ENCODE measurements at regions not wholly inside any gene's neighbourhood (a gene's known extent, or its start where the extent isn't known, plus 50 kb on each side); places are given as distances from the start of the nearest gene placed in this dataset.
"Not testable (repeated sequence)": the region's sequence is repeated elsewhere in the genome, so short reads cannot be mapped to it uniquely, and the experiment has no call there.

DNA sequence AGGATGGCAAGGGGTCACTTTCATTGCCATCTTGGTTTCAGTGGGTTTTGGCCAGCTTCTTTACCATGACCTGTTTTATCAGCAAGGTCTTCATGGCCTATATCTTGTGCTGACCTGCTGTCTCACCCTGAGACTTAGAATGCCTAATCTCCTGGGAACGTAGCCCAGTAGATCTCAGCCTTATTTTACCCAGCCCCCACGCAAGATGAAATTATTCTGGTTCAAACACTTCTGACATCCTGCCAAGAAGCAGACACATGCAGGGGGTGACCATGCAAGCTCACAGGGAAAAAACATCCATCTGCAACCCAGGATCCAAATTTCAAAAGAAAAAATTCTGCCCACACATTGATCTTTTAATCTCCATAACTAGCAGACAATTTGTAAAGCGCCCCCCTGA, 88.4 kb upstream of the EEPD1 start:
- H3K27me3 Mint-ChIP-seq (ENCODE audit: insufficient read depth, low read depth), result no peaks in the 10 kb centered on the region
- H3K9me3 ChIP-seq (ENCODE audit: low read depth), result no peaks in the 10 kb centered on the region
- H3K9me3 Mint-ChIP-seq, result peaks cover 2% of the 10 kb centered on the region
- no peaks in the 10 kb centered on the region for H4K20me1 ChIP-seq (ENCODE audit: low read depth)
- no peaks in the 10 kb centered on the region for H3F3A ChIP-seq (ENCODE audit: low read depth)
- H3K27ac ChIP-seq, result no peak overlapping the region
- H3K36me3 ChIP-seq, result no peaks in the 10 kb centered on the region
- H2AFZ ChIP-seq (replicated peaks), result no peak overlapping the region
- DNase-seq (ENCODE audit: low spot score), result no peak
- H3K36me3 Mint-ChIP-seq, result no peaks in the 10 kb centered on the region
- H3K4me1 ChIP-seq, result no peaks in the 10 kb centered on the region
- H3K9ac ChIP-seq, result no peak overlapping the region
- no peak overlapping the region for H3K4me3 Mint-ChIP-seq
- no peaks in the 10 kb centered on the region for H3K79me2 ChIP-seq (ENCODE audit: low read depth)
- H3K27ac Mint-ChIP-seq, result no peak overlapping the region
- no peak overlapping the region for H3K4me2 ChIP-seq
- no peak overlapping the region for H3K4me3 ChIP-seq
- peaks cover 6% of the 10 kb centered on the region for H3K4me1 Mint-ChIP-seq
- TF ChIP-seq, protein P1, sequence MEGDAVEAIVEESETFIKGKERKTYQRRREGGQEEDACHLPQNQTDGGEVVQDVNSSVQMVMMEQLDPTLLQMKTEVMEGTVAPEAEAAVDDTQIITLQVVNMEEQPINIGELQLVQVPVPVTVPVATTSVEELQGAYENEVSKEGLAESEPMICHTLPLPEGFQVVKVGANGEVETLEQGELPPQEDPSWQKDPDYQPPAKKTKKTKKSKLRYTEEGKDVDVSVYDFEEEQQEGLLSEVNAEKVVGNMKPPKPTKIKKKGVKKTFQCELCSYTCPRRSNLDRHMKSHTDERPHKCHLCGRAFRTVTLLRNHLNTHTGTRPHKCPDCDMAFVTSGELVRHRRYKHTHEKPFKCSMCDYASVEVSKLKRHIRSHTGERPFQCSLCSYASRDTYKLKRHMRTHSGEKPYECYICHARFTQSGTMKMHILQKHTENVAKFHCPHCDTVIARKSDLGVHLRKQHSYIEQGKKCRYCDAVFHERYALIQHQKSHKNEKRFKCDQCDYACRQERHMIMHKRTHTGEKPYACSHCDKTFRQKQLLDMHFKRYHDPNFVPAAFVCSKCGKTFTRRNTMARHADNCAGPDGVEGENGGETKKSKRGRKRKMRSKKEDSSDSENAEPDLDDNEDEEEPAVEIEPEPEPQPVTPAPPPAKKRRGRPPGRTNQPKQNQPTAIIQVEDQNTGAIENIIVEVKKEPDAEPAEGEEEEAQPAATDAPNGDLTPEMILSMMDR (IDR thresholded peaks at IDR 0.05), result no peak
- TF ChIP-seq EZH2 (IDR thresholded peaks at IDR 0.05), result no peak
- no peak for TF ChIP-seq EZH2phosphoT487 (IDR thresholded peaks at IDR 0.05)
- no peaks in the 10 kb centered on the region for H3K27me3 ChIP-seq

DNA sequence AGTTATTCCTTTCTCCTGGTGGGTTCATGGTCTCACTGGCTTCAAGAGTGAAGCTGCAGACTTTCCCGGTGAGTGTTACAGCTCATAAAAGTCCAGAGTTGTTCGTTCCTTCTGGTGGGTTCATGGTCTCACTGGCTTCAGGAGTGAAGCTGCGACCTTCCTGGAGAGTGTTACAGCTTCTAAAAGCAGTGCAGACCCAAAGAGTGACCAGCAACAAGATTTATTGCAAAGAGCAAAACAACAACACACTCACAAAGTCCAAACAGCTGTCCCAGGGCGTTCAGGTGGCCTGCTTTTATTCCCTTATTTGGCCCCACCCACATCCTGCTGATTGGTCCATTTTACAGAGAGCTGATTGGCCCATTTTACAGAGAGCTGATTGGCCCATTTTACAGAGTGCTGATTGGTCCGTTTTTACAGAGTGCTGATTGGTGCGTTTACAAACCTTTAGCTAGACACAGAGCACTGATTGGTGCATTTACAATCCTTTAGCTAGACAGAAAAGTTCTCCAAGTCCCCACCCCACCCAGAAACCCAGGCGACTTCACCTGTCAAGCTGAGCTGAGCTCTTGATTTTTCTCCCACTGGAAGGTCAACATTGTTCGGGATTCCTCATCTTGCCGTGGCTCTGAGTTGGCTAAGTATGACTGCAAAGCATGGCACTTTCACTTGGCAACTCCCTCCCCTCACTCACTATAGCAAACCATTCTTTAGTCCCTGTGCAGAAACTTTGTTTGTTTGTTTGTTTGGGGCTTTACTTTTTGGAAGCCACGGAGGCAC, 87.3 kb upstream of the EEPD1 start:
- H3K4me3 ChIP-seq; H2AFZ ChIP-seq (replicated peaks); H3F3A ChIP-seq (ENCODE audit: low read depth); H3K4me3 Mint-ChIP-seq; H3K79me2 ChIP-seq (ENCODE audit: low read depth); H3K36me3 Mint-ChIP-seq; H3K4me1 ChIP-seq; H3K27me3 ChIP-seq; H3K9me3 ChIP-seq (ENCODE audit: low read depth); H3K9me3 Mint-ChIP-seq; DNase-seq (ENCODE audit: low spot score); H3K27me3 Mint-ChIP-seq (ENCODE audit: insufficient read depth, low read depth); H3K27ac ChIP-seq; H3K4me2 ChIP-seq; H3K27ac Mint-ChIP-seq; H3K9ac ChIP-seq; H3K36me3 ChIP-seq; H4K20me1 ChIP-seq (ENCODE audit: low read depth): not testable (repeated sequence)
- H3K4me1 Mint-ChIP-seq, result peaks cover 14% of the 10 kb centered on the region

DNA sequence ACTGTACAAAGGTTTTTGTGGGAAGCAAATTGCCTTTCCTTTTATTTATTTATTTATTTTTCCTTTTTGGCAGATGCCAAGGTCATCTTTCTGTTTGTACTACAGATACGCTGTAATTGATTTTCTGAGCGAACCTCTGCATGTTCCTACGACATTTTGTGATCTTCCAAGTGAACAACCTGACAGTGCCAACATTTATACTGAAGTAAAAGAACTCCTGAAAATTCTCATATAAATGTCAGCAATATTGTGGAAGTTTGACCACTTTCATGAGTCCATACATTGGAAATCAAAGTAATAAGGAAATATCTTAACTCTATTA, 86.8 kb upstream of the EEPD1 start:
- H3K4me3 ChIP-seq, result no peak overlapping the region
- H3K36me3 Mint-ChIP-seq, result no peaks in the 10 kb centered on the region
- no peaks in the 10 kb centered on the region for H3K9me3 Mint-ChIP-seq
- TF ChIP-seq EZH2 (IDR thresholded peaks at IDR 0.05) (no peak), EZH2phosphoT487 (IDR thresholded peaks at IDR 0.05) (no peak)
- TF ChIP-seq, protein P1 (IDR thresholded peaks at IDR 0.05), result no peak
- no peaks in the 10 kb centered on the region for H3K9me3 ChIP-seq (ENCODE audit: low read depth)
- no peaks in the 10 kb centered on the region for H3F3A ChIP-seq (ENCODE audit: low read depth)
- no peak overlapping the region for H3K4me3 Mint-ChIP-seq
- no peak overlapping the region for H3K27ac ChIP-seq
- no peaks in the 10 kb centered on the region for H4K20me1 ChIP-seq (ENCODE audit: low read depth)
- peaks cover 14% of the 10 kb centered on the region for H3K4me1 Mint-ChIP-seq
- no peak overlapping the region for H3K27ac Mint-ChIP-seq
- no peaks in the 10 kb centered on the region for H3K36me3 ChIP-seq
- no peak overlapping the region for H2AFZ ChIP-seq (replicated peaks)
- H3K79me2 ChIP-seq (ENCODE audit: low read depth), result no peaks in the 10 kb centered on the region
- H3K4me2 ChIP-seq, result no peak overlapping the region
- no peaks in the 10 kb centered on the region for H3K27me3 Mint-ChIP-seq (ENCODE audit: insufficient read depth, low read depth)
- H3K27me3 ChIP-seq, result no peaks in the 10 kb centered on the region
- H3K9ac ChIP-seq, result no peak overlapping the region
- no peak for DNase-seq (ENCODE audit: low spot score)
- no peaks in the 10 kb centered on the region for H3K4me1 ChIP-seq

DNA sequence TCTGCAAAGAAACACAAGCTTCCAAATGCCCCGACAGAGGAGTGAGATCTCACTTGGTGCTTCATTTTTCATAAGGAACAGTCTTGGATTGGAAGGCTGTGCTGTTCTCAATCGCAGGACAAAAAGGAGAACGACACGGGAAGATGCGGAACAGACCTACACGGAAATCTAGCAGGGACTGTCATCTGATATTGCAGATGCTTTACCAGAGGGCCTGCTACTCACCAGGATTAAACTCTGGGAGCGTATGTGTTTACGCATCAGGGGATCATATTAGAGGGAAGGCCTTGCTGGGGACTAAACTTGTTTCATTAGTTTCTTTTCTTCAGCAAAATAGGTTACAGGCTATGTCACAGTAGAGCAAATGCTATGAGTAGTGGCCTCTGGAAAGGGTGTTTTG, 82.8 kb upstream of the EEPD1 start:
- no peak overlapping the region for H3K4me3 Mint-ChIP-seq
- Histone ChIP-seq H3F3A (ENCODE audit: low read depth) (peaks cover 2% of the 10 kb centered on the region), H4K20me1 (ENCODE audit: low read depth) (no peaks in the 10 kb centered on the region), H3K4me2 (no peak overlapping the region), H3K36me3 (no peaks in the 10 kb centered on the region), H3K9me3 (ENCODE audit: low read depth) (no peaks in the 10 kb centered on the region), H3K4me1 (peaks cover under 1% of the 10 kb centered on the region), H3K79me2 (ENCODE audit: low read depth) (no peaks in the 10 kb centered on the region), H3K9ac (no peak overlapping the region), H3K4me3 (no peak overlapping the region), H3K27me3 (no peaks in the 10 kb centered on the region), H2AFZ (replicated peaks) (no peak overlapping the region), H3K27ac (no peak overlapping the region)
- H3K9me3 Mint-ChIP-seq, result no peaks in the 10 kb centered on the region
- H3K27me3 Mint-ChIP-seq (ENCODE audit: insufficient read depth, low read depth), result no peaks in the 10 kb centered on the region
- no peak for DNase-seq (ENCODE audit: low spot score)
- H3K27ac Mint-ChIP-seq, result peak overlapping the region; percentile 58
- TF ChIP-seq EZH2phosphoT487 (IDR thresholded peaks at IDR 0.05), result no peak
- no peak for TF ChIP-seq EZH2 (IDR thresholded peaks at IDR 0.05)
- TF ChIP-seq, protein P1 (IDR thresholded peaks at IDR 0.05), result no peak
- no peaks in the 10 kb centered on the region for H3K36me3 Mint-ChIP-seq
- H3K4me1 Mint-ChIP-seq, result peaks cover 10% of the 10 kb centered on the region

Measured in neural progenitor cell (in vitro differentiated cells).